Immature natural killer cell (primary cell): ENCODE measurements at regions not wholly inside any gene's neighbourhood (a gene's known extent, or its start where the extent isn't known, plus 50 kb on each side); places are given as distances from the start of the nearest gene placed in this dataset.

Experiments used
- DNase-seq, 3 donors: peaks; one replicate each; pipeline ENCODE4 v3.0.0; 2022; ENCODE audit warnings: mixed read lengths in 1 of 3
- H3K27ac Mint-ChIP-seq, 6 donors: one replicate each; pipeline ENCODE4 v1.8.0; 2020; ENCODE audit warnings: mixed read lengths in 6 of 6, mild to moderate bottlenecking in 5 of 6, inconsistent platforms in 4 of 6, moderate library complexity in 3 of 6
- H3K27me3 Mint-ChIP-seq, 3 donors: one replicate each; pipeline ENCODE4 v1.8.0; 2020 to 2021; ENCODE audit warnings: low read depth in 3 of 3, mild to moderate bottlenecking in 3 of 3, mixed read lengths in 3 of 3, moderate library complexity in 3 of 3, inconsistent platforms in 1 of 3
- H3K36me3 Mint-ChIP-seq, 3 donors: one replicate each; pipeline ENCODE4 v1.8.0; 2020; ENCODE audit warnings: mixed read lengths in 3 of 3, inconsistent platforms in 2 of 3, mild to moderate bottlenecking in 2 of 3
- H3K4me1 Mint-ChIP-seq, 2 donors: one replicate each; pipeline ENCODE4 v1.8.0; 2020; ENCODE audit warnings: inconsistent platforms in 2 of 2, mild to moderate bottlenecking in 2 of 2, mixed read lengths in 2 of 2, moderate library complexity in 1 of 2
- H3K4me3 Mint-ChIP-seq, 5 donors: one replicate each; pipeline ENCODE4 v1.8.0; 2020; ENCODE audit warnings: mild to moderate bottlenecking in 5 of 5, mixed read lengths in 5 of 5, inconsistent platforms in 3 of 5, moderate library complexity in 3 of 5
- H3K9me3 Mint-ChIP-seq, 6 donors: one replicate each; pipeline ENCODE4 v1.8.0; 2020; ENCODE audit warnings: mild to moderate bottlenecking in 6 of 6, mixed read lengths in 6 of 6, inconsistent platforms in 4 of 6, moderate library complexity in 3 of 6

DNA sequence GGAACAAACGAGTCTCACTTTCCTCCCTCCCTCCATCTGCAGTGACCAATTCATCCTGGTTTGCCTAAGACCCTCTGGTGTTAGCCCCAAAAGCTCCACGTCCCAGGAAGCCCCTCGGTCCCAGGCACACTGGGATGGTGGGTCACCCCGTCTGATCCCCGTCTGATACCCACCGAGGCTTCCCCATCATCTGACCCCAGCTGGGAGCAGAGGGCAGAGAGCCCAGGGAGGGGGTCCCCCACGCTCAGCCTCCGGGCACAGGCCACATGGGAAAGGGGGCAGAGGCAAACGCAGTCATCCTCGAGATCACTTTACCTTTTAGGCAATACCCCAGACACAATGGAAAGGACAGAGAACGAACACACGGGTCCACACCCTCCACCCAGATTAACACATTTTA is 291.6 kb upstream of the PPP2R2D start:
- no peak overlapping the region for H3K4me3 Mint-ChIP-seq
- H3K4me1 Mint-ChIP-seq, result no peaks in the 10 kb centered on the region
- H3K27ac Mint-ChIP-seq, result no peak overlapping the region
- peaks cover 3 to 16% (median 10%) of the 10 kb centered on the region in 6 donors for H3K9me3 Mint-ChIP-seq
- H3K36me3 Mint-ChIP-seq, result no peaks in the 10 kb centered on the region
- no peak for DNase-seq
- peaks cover 2 to 5% (median 3%) of the 10 kb centered on the region in 3 donors for H3K27me3 Mint-ChIP-seq

DNA sequence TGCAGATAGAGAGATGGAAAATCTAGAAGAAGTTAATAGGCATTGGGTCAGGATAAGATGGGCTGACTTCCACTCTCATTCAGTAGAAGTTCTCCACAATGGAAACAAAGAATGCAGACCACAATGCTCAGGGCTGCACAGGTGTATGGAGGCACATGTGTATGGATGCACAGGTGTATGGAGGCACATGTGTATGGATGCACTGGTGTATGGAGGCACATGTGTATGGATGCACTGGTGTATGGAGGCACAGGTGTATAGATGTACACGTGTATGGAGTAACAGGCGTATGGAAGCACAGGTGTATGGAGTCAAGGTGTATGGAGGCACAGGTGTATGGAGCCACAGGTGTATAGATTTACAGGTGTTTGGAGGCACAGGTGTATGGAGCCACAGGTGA is 285.7 kb upstream of the PPP2R2D start:
- Mint-ChIP-seq H3K36me3 (no peaks in the 10 kb centered on the region), H3K9me3 (peaks cover 0 to 2% (median 0%) of the 10 kb centered on the region in 6 donors)

GRCh38 chr10:131616040-131616439 is 284.8 kb upstream of the PPP2R2D start:
- no peak for DNase-seq
- Mint-ChIP-seq H3K4me1 (no peaks in the 10 kb centered on the region), H3K27ac (no peak overlapping the region), H3K36me3 (no peaks in the 10 kb centered on the region), H3K27me3 (peaks cover 0 to 5% (median 3%) of the 10 kb centered on the region in 3 donors), H3K9me3 (peaks cover 0 to 2% (median 0%) of the 10 kb centered on the region in 6 donors), H3K4me3 (no peak overlapping the region)

More for the DNA sequence above, 285.7 kb upstream of the PPP2R2D start:
- Mint-ChIP-seq H3K4me3 (no peak overlapping the region), H3K27ac (no peak overlapping the region), H3K4me1 (no peaks in the 10 kb centered on the region), H3K27me3 (peaks cover 0 to 5% (median 3%) of the 10 kb centered on the region in 3 donors)
- DNase-seq, result no peak

DNA sequence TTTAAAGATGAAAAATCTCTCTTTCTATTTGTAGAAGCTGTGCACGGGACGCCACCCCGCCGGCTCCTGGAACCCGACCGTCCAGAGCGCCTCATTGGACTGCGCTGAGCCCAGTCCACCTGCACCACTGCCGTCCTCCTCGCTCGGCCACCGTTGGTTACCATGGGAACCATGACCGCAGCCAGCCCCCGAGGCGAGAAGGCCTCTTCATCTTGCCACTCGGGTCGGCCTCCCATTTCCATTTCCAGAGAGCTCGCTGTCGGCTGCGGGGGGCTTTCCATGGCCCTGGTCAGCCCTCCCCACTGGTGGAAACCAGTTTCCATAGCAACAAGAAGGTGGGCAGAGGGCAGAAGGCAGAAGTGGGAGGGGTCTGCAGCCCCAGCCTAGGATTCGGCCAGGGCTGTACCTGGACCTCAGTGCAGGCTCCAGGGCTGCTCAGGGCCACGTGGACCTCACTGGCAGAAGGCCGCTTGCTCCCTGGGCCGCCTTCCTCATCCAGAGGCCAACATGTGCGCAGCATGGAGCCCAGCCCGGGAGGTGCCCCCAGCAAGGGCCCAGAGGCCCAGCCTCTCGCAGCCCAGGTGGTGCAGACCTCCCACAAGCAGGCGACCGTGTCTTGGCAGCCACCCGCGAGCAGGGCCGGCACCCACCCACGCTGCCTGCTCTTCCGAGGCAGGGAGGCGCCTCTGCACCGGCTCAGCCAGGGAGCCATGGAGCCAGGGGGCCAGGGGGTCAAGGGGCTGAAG is 283.5 kb upstream of the PPP2R2D start:
- DNase-seq, result no peak
- H3K36me3 Mint-ChIP-seq, result no peaks in the 10 kb centered on the region
- H3K4me3 Mint-ChIP-seq, result no peak overlapping the region
- H3K4me1 Mint-ChIP-seq, result no peaks in the 10 kb centered on the region
- peaks cover 0 to 2% (median 0%) of the 10 kb centered on the region in 6 donors for H3K9me3 Mint-ChIP-seq
- no peak overlapping the region for H3K27ac Mint-ChIP-seq
- H3K27me3 Mint-ChIP-seq, result peaks cover 0 to 3% (median 2%) of the 10 kb centered on the region in 3 donors

GRCh38 chr10:131618587-131619267 is 282.1 kb upstream of the PPP2R2D start:
- DNase-seq, result no peak
- H3K9me3 Mint-ChIP-seq, result peaks cover 0 to 2% (median 0%) of the 10 kb centered on the region in 6 donors
- no peak overlapping the region for H3K27ac Mint-ChIP-seq
- H3K4me3 Mint-ChIP-seq, result no peak overlapping the region
- H3K27me3 Mint-ChIP-seq, result peaks cover 0 to 3% (median 2%) of the 10 kb centered on the region in 3 donors
- H3K36me3 Mint-ChIP-seq, result no peaks in the 10 kb centered on the region
- no peaks in the 10 kb centered on the region for H3K4me1 Mint-ChIP-seq

- Mint-ChIP-seq H3K4me3 (no peak overlapping the region), H3K27ac (no peak overlapping the region), H3K9me3 (peaks cover 0 to 2% (median 0%) of the 10 kb centered on the region in 6 donors), H3K27me3 (peaks cover 0 to 3% (median 2%) of the 10 kb centered on the region in 3 donors), H3K4me1 (no peaks in the 10 kb centered on the region), H3K36me3 (no peaks in the 10 kb centered on the region)
- DNase-seq, result no peak
These were observed 280.5 kb upstream of the PPP2R2D start for GRCh38 chr10:131620314-131620713.

GRCh38 chr10:131620904-131621303 is 279.9 kb upstream of the PPP2R2D start:
- no peaks in the 10 kb centered on the region for H3K4me1 Mint-ChIP-seq
- DNase-seq, result no peak
- peaks cover 0 to 2% (median 0%) of the 10 kb centered on the region in 6 donors for H3K9me3 Mint-ChIP-seq

GRCh38 chr10:131621784-131622624 is 278.8 kb upstream of the PPP2R2D start:
- Mint-ChIP-seq H3K36me3 (no peaks in the 10 kb centered on the region), H3K4me1 (no peaks in the 10 kb centered on the region), H3K4me3 (no peak overlapping the region), H3K27ac (no peak overlapping the region), H3K27me3 (peaks cover 0 to 3% (median 2%) of the 10 kb centered on the region in 3 donors), H3K9me3 (no peaks in the 10 kb centered on the region)
- DNase-seq, result no peak

More at GRCh38 chr10:131620904-131621303, 279.9 kb upstream of the PPP2R2D start:
- Mint-ChIP-seq H3K27ac (no peak overlapping the region), H3K4me3 (no peak overlapping the region), H3K27me3 (peaks cover 0 to 3% (median 0%) of the 10 kb centered on the region in 3 donors), H3K36me3 (no peaks in the 10 kb centered on the region)

- DNase-seq, result no peak
- Mint-ChIP-seq H3K4me3 (no peak overlapping the region), H3K9me3 (peaks cover 0 to 2% (median 0%) of the 10 kb centered on the region in 6 donors), H3K4me1 (no peaks in the 10 kb centered on the region), H3K36me3 (no peaks in the 10 kb centered on the region), H3K27ac (no peak overlapping the region), H3K27me3 (peaks cover 0 to 4% (median 2%) of the 10 kb centered on the region in 3 donors)
These were observed 275.8 kb upstream of the PPP2R2D start for GRCh38 chr10:131625041-131625440.

GRCh38 chr10:131626274-131626673 is 274.5 kb upstream of the PPP2R2D start:
- Mint-ChIP-seq H3K27me3 (peaks cover 0 to 4% (median 2%) of the 10 kb centered on the region in 3 donors), H3K27ac (no peak overlapping the region), H3K4me1 (no peaks in the 10 kb centered on the region), H3K4me3 (no peak overlapping the region), H3K9me3 (peaks cover 0 to 2% (median 0%) of the 10 kb centered on the region in 6 donors), H3K36me3 (no peaks in the 10 kb centered on the region)
- no peak for DNase-seq

DNA sequence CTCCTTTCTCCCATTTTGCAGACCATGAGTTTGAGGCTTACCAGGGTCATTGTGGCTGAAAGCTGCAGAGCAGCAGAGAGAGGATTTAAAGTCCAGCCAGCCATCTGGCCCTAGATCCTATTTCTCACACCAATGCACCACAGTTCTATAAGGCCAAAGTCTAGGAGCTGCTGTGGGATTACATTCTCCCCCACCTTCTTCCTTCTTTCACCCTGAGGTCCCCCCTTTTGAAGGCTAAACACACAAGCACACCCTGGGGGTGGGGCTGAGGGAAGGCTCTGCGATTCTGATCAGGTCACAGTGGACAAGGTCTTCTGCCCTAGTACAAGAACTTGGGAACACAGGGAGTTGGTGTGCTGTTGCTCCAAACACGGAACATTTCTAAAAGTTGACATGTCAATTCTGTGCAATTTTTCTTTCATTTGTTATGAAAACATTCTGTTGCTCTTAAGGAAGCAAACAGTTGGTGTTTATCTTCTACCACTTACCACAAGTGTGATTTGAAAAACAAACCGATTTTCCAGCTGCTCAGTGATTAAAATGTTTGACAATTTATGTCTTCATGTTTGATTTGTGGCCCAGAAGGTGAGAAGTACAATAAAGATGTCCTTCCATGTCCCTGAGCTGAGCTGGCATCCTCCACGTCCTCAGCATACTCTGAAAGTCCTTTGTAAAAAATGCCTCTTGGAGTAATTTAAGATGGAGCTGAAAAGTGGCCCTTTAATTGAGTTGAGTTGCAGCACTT is 271.6 kb upstream of the PPP2R2D start:
- Mint-ChIP-seq H3K4me1 (no peaks in the 10 kb centered on the region), H3K4me3 (no peak overlapping the region), H3K9me3 (peaks cover 0 to 2% (median 0%) of the 10 kb centered on the region in 6 donors), H3K27me3 (peaks cover 2 to 4% (median 2%) of the 10 kb centered on the region in 3 donors), H3K36me3 (no peaks in the 10 kb centered on the region), H3K27ac (no peak overlapping the region)
- no peak for DNase-seq

GRCh38 chr10:131630772-131631258 is 270.0 kb upstream of the PPP2R2D start:
- no peaks in the 10 kb centered on the region for H3K36me3 Mint-ChIP-seq
- H3K4me1 Mint-ChIP-seq, result no peaks in the 10 kb centered on the region
- DNase-seq, result no peak
- peaks cover 0 to 2% (median 0%) of the 10 kb centered on the region in 6 donors for H3K9me3 Mint-ChIP-seq
- no peak overlapping the region for H3K27ac Mint-ChIP-seq
- H3K4me3 Mint-ChIP-seq, result no peak overlapping the region
- peaks cover 2 to 4% (median 2%) of the 10 kb centered on the region in 3 donors for H3K27me3 Mint-ChIP-seq

GRCh38 chr10:131631619-131632018 is 269.2 kb upstream of the PPP2R2D start:
- H3K9me3 Mint-ChIP-seq, result peaks cover 0 to 2% (median 0%) of the 10 kb centered on the region in 6 donors
- no peak overlapping the region for H3K27ac Mint-ChIP-seq
- no peaks in the 10 kb centered on the region for H3K4me1 Mint-ChIP-seq
- H3K36me3 Mint-ChIP-seq, result no peaks in the 10 kb centered on the region
- peaks cover under 1 to 4% (median 2%) of the 10 kb centered on the region in 3 donors for H3K27me3 Mint-ChIP-seq
- no peak for DNase-seq
- no peak overlapping the region for H3K4me3 Mint-ChIP-seq
